Activated CD8-positive, alpha-beta memory T cell treated with anti-CD3 and anti-CD28 coated beads for 24 hours (primary cell): ENCODE measurements at regions not wholly inside any gene's neighbourhood (a gene's known extent, or its start where the extent isn't known, plus 50 kb on each side); places are given as distances from the start of the nearest gene placed in this dataset.
A peak's percentile ranks its signal among the peaks of the same experiment; 100 is the strongest.
"Not testable (repeated sequence)": the region's sequence is repeated elsewhere in the genome, so short reads cannot be mapped to it uniquely, and the experiment has no call there.

ENCODE experiments used
- DNase-seq: peaks from one replicate; pipeline ENCODE4 v3.0.0-alpha.2; 2020

DNA sequence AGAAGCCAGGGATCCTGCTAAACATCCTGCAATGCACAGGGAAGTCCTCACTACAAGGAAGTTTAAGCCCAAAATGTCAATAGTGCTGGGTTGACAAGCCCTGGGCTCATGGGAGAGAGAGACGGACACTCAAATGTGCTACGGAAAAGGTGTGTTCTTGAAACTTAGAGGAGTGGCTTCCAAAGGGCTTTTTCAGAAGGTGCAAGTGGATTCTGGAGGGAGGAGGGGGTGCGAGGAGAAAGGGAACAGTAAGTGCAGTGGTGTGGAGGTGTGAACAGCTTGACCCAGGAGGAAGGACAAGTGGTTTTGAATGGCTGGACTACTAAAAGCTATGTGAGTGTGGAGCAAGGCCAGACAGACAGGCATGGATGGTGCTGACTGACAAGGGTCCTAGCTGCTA is 50.4 kb upstream of the CECR2 start:
- DNase-seq, result no peak

DNA sequence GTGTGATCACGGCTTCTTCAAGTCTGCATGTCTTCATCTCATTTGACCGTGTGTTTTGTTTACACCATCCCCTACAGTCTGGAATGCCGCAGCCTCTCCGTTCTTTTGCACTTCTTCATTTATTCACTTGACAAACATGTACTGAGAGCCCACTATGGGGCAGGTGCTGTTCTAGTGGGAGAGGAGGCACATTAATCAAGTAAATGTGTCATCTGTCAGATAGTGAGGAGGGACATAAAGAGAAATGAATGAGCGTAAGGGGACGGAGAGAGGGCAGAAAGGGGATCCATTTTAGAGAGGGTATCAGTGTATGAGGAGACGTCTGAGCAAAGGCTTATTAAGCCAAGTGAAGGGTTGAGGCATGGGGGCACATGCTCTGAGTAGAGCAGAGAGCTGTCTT is 54.0 kb upstream of the CECR2 start:
- no peak for DNase-seq

DNA sequence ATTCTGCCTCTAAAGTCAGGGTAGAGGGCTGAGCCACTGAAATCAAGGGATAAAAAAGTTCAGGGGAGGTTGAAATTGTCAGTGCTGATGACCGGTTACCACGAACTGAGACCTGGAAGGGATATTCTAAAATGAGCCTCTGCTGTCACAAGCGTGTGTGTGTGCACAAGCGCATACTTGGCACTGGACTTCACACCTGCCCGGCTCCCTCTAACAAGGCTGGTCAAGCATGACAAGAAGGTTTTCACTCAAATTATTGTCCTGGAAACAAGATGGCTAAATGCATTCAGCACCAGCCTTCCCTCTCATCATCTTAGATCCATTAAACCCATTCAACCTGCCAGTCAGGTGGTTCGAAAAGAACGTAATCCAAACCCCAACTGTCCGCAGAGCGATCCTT is 54.8 kb upstream of the CECR2 start:
- DNase-seq, result no peak

DNA sequence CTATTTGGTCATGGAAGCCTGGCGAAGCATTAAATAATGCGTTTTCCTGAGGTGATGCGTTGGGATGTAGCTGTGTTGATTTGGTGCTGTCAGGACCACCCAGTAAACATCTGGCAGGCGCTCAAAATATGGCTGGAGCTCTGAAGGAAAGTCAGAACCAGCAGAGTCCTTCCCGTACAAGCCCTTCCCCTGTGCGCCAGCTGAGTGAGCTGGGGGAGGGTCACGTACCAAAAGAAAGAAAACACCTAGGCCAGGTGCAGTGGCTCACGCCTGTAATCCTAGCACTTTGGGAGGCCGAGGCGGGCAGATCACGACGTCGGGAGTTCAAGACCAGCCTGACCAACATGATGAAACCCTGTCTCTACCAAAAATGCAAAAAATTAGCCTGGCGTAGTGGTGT is 55.6 kb upstream of the CECR2 start:
- no peak for DNase-seq

DNA sequence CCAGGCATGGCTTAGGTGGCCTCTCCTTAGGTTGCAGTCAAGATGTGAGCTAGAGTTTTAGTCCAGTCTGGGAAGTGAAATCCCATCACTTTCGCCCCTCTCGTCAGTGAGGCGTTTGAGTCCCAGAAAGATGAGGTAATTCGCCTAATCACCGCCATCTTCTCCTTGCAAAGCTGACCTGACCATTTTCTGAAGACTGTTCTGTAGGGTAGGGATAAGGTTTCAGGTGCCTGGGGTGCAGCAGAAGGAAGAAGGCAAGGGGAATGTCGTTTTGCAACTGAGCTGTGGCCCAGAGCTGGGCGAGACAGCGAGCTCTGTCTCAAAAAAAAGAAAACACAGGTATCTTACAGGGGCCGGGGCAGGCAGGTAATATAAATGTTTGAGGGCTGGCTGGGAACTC is 61.7 kb upstream of the CECR2 start:
- DNase-seq, result no peak

DNA sequence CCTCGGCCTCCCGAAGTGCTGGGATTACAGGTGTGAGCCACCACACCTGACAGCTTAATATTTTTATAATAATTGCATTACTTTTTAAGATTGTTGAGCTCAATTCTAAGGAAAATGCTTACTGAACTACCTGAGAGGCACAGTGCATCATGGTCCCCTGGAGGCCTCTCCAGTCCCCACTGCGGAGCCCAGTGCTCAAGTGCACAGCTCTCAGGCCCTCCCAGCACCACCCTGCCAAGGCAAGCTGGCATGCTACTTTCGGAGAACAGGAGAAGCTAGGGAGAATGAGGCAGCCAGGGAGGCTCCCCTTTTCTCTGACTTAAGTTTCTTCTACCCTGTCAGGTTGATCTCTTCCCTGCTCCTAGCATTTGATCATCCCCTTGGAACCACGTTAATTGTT is 64.2 kb upstream of the CECR2 start:
- DNase-seq, result no peak

DNA sequence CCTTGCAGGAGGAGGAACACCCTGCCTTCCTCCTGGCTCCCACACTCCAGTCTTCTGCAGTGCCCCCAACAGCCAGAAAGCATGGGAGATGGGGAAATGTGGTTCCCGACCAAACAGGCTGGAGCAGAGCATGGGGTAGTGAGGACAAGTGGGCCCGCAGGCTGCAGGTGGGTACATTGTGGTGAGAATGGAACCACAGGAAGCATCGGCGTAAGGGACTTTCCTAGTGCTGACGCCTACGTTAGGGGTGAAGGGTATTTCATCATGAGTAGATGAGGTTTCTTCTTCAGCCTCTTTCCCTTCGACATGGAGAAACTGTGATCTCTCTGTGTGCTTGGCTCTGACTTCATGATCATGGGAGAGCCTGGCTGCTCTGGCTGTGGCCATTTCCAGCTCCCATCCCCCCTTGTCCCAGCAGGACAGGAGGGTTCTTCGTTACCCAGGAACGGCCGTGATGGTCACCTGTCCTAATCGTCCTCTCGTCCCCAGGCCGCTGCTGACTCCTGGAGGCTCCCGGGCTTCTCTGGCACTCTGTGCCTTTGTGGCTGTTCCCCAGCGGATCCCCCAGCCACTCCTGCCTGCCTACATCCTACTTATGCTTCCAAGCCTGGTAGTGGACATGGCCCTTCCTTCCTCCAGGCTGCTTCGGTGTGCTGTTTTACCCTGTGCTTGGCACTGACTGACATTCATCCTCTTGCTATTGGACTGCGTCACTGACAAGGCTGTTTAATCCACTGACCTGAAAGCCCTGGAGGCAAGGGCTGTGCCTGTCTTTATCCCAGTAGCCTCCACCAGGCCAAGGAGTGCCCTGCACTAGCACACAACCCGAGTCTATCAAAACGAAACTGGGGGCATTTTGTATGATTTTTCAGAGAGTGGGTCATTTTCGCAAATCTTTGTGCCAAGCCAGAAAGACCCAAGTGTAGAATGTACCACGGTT is 65.2 kb upstream of the CECR2 start:
- peak; percentile 68 for DNase-seq

DNA sequence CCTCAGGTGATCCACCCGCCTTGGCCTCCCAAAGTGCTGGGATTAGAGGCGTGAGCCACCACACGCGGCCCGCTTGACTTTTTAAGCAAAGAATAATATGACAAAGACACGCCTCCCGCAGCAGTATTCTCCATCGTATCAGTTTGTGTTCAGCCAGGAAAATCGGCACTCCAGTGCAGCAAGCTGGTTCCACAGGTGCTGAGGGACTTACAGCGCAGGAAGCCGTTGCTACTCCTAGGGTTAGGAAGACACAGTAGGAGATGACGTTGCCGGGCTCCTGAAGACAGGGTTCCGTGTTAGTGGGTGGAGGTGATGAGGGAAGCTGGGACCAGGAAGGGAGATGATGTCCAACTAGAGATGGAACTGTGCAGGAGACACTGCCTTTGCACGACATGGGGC is 65.8 kb upstream of the CECR2 start:
- DNase-seq, result no peak

DNA sequence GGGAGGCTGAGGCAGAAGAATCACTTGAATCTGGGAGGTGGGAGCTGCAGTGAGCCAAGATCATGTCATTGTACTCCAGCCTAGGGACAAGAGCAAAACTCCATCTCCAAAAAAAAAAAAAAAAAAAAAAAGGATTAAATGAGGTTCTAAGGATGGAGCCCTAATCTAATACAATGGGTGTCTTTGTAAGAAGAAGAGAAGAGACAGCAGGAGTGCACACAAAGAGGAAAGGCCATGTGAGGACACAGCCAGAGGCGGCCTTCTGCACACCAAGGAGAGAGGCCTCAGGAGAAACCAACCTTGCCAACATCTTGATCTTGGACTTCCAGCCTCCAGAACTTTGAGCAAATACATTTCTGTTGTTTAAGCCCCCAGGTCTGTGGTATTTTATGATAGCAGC is 66.6 kb upstream of the CECR2 start:
- no peak for DNase-seq

DNA sequence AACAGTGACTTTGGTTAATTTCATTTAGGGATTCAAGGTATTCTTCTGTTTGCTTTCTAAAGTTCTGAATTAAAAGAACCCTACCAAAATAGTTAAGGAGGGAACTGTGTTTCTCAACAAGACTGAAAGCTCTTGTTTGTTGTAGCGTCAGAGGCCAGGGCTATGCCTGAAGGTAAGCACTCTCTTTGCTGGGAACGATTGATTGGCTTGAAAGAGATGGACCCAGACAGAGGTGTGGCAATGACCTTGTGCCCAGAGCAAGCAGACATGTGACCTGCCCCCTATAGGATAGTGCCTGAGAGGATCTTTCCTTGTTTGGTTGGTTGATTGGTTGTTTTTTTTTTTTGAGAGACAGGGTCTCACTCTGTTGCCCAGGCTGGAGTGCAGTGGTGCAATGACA is 68.3 kb upstream of the CECR2 start:
- no peak for DNase-seq

DNA sequence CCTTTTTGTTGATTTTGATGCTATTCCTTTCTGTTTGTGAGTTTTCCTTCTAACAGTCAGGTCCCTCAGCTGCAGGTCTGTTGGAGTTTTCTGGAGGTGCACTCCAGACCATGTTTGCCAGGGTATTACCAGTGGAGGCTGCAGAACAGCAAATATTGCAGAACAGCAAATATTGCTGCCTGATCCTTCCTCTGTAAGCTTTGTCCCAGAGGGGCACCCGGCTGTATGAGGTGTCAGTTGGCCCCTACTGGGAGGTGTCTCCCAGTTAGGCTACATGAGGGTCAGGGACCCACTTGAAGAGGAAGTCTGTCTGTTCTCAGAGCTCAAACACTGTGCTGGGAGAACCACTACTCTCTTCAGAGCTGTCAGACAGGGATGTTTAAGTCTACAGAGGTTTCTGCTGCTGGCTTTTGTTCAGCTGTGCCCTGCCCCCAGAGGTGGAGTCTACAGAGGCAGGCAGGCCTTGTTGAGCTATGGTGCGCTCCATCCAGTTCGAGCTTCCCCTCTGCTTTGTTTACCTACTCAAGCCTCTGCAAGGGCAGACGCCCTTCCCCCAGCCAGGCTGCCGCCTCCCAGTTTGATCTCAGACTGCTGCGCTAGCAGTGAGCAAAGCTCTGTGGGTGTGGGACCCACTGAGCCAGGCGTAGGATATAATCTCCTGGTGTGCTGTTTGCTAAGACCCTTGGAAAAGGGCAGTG is 70.3 kb upstream of the CECR2 start:
- DNase-seq, result not testable (repeated sequence)

DNA sequence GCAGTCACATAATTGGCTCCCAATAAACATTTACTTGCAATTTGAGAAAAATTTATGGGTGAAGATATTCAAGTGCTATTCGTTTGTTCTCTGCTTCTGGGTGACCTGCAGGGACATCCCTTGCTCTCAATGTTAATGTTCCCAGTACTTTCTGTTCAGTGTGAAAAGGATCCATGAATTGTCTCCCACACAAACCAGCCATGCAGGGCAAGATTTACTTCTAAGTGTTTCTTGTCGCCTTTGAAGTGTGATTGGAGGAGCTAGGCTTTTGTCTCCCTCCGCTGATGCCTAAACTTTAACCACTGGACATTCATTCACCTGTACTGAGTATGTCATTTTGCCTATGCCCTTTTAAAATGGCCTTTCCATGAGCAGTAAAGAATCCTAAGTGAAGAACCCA is 66.4 kb upstream of the ADA2 start:
- DNase-seq, result no peak

DNA sequence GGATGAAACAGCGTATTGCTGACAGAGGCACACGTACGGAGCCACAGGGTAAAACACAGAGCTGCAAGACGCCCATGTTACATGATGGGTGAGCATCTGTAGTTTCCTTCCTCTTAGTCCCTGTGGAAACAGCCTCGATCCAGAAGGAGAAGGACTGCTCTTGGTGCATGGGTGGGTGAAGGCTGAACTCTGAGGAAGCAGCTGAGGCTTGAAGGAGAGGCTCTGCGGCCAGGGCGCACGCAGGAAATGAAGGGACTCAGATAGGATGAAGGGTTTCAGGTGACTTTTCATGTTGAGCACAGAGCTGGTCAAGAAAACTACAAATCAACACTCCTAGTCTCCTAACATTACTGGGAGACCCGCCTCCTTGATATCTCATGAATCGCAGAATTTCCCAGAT is 65.7 kb upstream of the ADA2 start:
- no peak for DNase-seq

DNA sequence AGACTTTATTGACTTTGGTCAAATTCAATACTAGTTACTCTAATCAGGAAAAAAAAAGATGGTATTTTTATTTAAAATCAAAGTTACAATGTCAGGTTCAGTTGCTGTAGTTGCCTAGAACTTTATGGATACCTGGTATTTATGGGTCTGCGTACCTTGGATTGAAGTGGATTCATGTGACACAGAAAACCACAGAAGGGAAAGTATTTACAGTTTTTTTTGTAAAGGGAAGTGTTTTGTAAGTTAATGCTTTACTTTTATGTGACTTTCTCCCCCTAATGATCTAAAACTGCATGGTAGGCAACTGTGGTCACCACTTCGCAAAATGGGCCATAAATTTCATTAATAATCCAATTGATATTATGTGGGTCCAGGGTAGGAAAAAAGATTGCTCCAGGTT is 65.2 kb upstream of the ADA2 start:
- no peak for DNase-seq

DNA sequence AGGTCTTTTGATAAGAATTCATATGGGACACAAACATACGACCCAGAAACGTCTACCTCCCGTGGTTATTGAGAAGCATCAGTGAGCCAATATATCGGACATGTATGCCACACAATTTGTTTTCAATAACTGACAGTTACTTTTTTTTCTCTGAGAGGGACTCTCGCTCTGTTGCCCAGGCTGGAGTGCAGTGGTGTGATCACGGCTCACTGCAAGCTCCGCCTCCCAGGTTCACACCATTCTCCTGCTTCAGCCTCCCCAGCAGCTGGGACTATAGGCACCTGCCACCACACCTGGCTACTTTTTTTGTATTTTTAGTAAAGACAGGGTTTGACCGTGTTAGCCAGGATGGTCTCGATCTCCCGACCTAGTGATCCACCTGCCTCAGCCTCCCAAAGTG is 64.6 kb upstream of the ADA2 start:
- DNase-seq, result not testable (repeated sequence)

DNA sequence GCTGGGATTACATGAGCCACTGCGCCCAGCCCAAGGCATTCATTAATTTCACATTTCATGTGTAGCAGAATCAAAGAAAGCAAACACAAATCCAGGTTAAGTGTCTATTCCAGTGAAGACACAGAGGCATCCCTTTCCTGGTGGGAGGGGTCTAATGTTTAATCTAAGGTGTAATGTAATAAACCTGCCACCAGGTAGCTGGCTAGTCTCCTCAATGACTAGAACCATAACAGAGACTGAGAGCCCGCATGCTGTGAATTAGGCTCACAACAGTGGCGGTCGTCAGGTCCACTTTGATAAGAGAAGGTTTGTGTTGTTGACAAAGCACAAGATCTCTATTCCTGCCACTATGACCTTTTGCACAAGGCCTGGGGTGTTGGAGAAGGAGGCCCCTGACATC is 64.2 kb upstream of the ADA2 start:
- DNase-seq, result no peak

DNA sequence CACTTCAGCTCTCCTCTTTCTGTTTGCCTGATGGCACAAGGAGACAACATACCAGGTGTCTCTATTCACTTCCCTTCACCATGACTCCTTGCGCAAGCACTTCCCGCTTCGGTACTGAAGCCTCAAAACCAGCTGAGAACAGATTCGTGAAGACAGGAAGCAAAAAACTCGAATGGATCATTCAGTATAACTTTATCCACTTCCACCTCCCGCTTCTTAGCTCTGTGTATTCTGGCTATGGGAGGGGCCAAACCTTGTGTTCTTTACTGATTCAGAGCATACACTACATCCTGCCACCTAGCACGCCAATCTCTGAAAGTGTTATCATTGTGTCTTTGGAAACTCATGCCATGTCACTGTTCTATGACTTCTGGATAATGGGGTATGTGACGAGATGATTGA is 62.2 kb upstream of the ADA2 start:
- DNase-seq, result no peak

DNA sequence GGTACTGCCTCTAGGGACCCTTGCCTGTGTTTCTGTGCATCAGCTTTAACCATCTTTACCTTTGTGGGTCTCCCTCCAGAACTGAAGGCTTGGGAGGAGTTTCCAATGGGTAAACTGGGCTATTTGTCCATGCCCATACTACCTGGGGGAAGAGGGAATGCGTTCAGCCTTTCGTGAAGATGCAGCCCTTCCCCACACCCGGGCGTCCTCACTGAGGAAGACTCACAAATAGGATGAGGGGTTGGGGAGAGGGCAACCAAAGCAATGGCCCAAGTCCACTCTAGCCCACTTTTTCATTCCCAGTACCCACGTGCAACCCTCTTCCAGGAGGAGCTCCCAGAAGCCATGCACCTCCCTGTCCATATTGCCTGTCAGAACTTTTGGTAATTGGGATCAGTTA is 61.8 kb upstream of the ADA2 start:
- DNase-seq, result no peak

DNA sequence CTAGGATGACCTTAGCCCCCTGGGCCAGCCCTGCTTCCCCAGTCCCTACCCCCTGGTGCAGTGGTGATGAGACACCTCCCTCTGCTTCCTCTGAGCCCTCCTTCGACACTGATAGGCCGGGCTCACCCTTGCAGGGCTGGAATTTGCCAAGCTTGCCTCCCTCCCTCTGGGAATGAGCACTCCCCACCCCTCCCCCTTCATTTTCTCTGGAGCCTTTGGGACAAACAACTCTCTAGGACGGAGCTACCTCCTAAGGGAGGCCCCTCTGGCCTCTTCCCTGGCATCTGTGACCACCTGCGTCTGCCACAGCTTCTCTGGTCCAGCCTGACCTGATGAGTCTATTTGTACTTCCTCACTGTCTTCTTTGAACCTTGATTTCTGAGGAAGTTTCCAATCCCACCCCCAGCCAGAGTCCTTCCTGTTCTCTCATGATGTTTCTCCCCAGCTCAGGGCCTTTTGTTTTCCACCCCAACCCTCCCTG is 53.3 kb upstream of the ADA2 start:
- DNase-seq, result no peak

DNA sequence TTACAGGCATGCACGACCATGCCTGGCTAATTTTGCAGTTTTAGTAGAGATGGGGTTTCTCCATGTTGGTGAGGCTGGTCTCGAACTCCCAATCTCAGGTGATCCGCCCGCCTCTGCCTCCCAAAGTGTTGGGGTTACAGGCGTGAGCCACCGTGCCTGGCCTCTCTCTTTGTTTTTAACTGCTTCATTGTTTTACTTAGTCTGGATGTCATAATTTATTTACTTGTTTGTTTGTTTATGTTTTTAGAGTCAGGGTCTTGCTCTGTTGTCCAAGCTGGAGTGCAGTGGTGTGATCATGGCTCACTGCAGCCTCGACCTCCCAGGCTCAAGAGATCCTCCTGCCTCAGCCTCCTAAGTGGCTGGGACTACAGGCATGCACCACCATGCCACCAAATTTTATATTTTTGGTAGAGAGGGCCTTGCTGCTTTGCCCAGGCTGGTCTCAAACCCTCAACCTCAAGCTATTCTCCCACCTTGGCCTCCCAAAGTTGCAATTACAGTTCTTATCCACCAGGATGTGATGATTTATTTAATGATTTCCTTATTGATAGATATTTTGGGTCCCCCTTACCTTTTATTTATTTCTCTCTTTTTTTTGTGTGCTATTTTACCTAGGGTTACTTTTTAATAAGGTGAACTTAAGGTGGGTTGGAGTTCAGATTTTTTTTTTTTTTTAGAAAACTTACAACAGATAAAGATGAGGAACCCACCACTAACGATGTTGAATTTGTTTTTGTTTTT is 52.6 kb upstream of the ADA2 start:
- no peak for DNase-seq

DNA sequence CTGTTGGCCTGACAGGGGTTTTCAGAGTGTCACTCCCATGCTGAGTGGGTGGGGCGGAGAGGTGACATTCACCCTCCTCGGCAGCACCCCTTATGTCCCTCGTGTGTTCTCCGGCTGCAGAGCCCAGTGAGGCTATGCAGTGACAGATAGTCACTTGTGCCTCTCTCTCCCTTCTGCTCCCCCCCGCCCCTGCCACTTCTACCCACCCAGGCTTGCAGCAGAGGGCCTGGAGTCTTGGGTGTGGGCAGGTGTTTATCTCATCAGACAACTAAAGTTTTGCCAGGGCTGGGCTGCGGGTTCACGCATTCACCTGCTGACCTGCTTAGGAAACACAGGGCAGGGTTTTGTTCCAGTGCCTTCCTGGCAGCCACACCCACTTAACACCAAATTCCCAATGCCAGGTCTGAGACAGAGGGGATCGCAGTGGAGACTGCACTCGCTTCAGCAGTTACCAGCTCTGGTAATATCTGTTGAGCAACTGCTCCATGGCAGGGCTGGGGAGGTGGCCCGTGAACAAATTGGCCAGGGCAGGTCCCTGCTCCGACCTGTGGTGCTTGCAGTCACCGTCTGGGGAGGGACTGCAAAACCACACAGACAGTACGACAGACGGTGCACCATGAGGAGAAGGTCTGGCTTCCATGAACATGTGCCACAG is 50.5 kb upstream of the ADA2 start:
- DNase-seq, result no peak

DNA sequence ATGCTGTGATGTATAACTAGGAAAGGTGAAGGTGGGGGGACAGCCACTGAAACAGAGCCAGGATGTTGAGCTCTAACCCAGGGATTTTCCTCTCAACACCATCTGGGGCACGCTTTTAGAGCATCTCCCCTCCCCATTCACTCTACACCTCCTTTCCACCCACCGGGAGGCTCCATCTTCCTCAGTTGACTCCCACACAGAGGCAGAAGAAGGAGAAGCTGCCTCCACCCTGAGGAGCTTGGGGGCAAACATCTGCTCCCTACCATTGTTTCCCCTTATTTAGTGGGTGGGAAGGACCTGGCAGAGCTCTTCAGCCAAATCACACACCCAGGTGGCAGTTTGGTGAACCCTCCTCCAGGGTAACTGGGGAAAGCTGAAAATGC is 50.0 kb upstream of the ADA2 start:
- DNase-seq, result no peak
